NCI-H2196 treated with DMSO at 0.1 percent for 48 hours (cell line): ENCODE measurements at regions not wholly inside any gene's neighbourhood (a gene's known extent, or its start where the extent isn't known, plus 50 kb on each side); places are given as distances from the start of the nearest gene placed in this dataset.
"Not testable (repeated sequence)": the region's sequence is repeated elsewhere in the genome, so short reads cannot be mapped to it uniquely, and the experiment has no call there.

Source experiments
- DNase-seq: peaks from one replicate; lab custom pipeline; 2025; ENCODE audit not compliant: unreplicated experiment; lab: John Stamatoyannopoulos, UW

- DNase-seq = no peak
These were observed 513.9 kb upstream of the ACVR2A start for GRCh38 chr2:147330925-147331324.

- DNase-seq = no peak
These were observed 517.2 kb upstream of the ACVR2A start for GRCh38 chr2:147327613-147328012.

DNA sequence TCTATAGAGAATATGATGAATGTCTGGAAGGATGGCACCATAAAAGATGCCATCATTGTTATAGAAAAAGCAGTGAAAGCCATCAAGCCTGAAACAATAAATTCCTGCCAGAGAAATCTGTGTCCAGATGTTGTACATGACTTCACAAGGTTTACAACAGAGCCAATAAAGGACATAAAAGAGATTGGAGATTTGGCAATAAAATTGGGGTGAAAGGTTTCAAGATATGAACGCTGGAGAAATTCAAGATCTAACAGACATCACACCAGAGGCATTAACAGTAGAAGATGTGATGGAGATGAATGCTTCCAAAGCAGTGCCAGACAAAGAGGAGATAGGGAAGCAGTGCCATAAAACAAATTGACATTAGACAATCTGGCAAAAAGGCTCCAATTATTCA lies 518.8 kb upstream of the ACVR2A start:
- no peak for DNase-seq

DNA sequence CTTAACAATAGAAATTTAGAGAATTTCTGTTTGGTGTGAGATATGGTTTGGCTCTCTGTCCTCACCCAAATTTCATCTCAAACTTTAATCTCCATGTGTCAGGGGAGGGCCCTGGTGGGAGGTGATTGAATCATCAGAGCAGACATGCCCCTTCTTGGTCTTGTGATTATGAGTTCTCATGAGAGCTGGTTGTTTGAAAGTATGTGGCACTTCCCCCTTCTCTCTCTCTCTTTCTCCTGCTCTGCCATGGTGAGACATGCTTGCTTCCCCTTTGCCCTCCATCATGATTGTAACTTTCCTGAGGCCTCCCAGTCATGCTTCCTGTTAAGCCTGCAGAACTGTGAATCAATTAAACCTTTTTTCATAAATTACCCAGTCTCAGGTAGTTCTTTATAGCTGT lies 524.7 kb upstream of the ACVR2A start:
- DNase-seq = no peak

DNA sequence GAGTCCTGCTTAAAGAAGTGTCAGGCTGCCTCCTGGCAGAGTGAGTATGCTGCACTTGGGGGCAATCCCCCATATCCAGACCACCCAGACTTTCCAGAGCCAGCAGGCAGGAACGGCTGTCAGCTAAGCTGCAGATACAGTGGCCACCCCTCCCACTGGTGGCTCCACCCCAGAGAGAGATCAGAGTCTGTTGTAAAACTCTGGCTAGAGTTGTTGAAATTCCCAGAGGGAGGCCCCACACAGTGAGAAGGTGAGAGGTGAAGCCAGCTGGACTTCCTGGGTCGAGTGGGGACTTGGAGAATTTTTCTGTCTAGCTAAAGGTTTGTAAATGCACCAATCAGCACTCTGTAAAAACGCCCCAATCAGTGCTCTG lies 533.8 kb upstream of the ACVR2A start:
- no peak for DNase-seq

DNA sequence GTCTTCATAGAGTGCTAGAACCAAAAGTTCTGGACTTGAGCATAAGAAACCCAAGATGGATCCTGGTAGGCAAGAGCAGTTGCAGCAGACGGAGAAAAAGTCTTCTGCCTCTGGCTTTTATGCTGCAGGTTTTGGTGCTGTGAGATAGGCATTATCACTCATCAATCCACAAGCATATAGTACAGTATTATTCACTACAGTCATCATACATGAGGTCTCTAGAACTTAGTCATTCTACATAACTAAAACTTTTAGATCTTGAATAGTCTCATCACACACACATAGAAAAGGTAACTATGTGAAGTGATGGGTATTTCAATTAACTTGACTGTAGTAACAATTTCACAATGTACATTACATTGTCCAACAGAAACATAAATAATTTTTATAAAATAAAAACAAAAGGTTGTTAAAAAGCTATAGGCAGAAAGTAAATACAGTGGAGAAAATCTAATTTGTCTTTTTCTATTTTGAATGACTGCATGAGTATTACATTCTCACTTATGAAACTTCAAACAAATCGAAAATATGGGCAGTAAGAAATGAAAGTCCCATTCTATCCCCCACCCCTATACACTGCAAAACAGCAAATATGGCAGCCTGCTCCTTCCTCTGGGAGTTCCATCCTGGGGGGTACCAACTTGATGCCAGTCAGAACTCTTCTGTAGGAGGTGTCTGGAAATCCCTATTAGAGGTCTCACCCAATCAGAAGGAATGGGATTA lies 534.3 kb upstream of the ACVR2A start:
- no peak for DNase-seq

DNA sequence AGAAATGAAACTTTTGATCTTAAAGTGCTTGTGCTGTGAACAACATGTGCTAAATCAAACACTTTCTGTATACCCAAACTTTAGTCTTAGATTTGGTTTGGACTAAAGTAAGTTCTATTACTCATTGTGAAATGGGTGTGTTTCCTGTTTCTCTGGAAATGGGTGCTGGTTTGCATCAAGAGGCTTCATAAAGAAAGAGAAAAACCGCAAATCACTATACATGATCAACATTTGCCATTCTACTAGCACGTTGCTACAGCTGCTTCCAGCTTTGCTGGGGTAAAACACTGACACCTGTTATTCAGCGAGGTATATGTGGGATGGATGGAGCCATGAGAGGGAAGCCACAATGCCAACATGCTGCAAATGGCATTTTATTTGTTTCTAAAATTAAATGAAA lies 547.0 kb upstream of the ACVR2A start:
- DNase-seq = no peak

GRCh38 chr2:147294825-147295392 lies 549.9 kb upstream of the ACVR2A start:
- no peak for DNase-seq

GRCh38 chr2:147293991-147294824 lies 550.6 kb upstream of the ACVR2A start:
- DNase-seq = no peak

DNA sequence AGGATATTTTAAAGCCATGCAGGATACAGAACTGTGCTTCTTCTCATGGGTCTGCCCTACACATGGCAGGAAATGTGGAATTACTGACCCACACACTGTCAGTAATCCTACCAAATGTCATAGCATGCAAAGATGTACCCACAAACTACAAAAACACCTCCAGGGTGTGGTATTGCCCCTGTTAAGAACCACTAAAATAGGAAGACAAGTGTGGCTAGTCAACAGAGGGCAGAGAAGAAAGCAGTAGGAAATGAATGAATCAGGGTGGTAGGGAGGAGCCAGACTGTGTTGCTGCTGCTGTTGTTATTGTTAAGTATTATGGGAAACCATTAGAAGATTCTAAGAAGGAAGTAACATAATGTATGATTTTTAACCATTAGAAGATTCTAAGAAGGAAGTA lies 556.7 kb upstream of the ACVR2A start:
- DNase-seq = no peak

- DNase-seq = no peak
These were observed 568.9 kb upstream of the ACVR2A start for GRCh38 chr2:147275943-147276342.

- DNase-seq = no peak
These were observed 571.2 kb upstream of the ACVR2A start for GRCh38 chr2:147273628-147274027.

DNA sequence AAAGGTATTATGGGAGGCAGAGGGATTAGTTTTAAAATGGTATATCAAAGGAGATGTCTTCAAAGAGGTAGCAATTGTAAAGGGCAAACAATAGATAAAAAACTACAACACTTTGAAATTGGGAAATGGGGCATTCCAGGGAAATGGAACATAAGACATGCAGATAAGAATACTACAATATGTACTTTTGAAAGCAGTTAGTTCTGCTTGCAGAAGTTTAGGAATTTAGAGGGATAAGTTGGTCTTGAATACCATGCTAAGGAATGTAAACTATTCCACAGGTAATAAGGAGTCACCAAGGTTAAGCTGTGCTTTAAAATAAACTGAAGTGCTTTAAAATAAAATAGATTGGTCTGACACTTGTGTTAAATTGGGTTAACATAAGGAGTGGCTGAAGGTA lies 571.7 kb upstream of the ACVR2A start:
- no peak for DNase-seq

- not testable (repeated sequence) for DNase-seq
These were observed 575.2 kb upstream of the ACVR2A start for GRCh38 chr2:147269581-147269980.

DNA sequence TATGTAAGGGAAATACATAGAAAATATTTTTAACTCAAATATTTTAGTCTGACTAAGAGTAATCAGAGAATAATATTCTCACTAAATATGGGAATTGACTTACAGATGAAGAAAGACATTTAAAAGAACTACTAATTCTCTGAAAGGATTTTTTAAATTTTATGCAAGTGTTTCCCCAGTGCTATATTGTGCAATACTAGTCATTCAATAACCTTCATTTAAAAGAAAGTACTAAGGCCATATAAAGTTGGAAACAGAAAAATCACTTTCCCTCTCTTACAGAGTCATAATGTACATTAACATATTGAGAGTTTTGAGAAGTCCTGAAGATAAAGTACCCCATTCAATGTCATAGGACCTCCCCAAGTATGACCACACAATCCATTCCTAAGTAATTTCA lies 584.6 kb upstream of the ACVR2A start:
- no peak for DNase-seq

DNA sequence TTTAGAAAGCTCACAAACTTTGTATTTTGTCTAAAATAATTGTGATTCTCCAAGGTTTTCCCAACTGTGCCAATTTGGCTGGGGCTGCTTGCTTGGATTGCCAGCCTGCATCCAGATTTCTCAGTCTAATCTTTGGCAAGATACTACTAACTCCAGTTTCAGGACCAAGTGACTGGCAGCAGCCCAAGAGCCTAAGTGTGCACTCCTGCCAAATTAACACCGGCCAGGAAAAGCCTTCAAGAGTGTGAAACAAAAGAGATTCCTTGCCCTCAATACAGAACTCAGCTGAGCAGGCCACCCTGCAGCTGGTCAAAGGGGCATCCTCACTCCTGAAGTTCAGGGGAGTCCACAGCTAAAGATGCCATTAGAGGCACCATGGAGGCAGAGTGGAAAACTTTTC lies 589.0 kb upstream of the ACVR2A start:
- no peak for DNase-seq

- no peak for DNase-seq
These were observed 594.0 kb upstream of the ACVR2A start for GRCh38 chr2:147250652-147251356.

- DNase-seq = no peak
These were observed 597.1 kb upstream of the ACVR2A start for GRCh38 chr2:147247749-147248148.

- DNase-seq = no peak
These were observed 602.4 kb upstream of the ACVR2A start for GRCh38 chr2:147242445-147242844.

- no peak for DNase-seq
These were observed 608.2 kb upstream of the ACVR2A start for GRCh38 chr2:147236601-147237000.

GRCh38 chr2:147232225-147232669 lies 612.6 kb upstream of the ACVR2A start:
- DNase-seq = no peak

DNA sequence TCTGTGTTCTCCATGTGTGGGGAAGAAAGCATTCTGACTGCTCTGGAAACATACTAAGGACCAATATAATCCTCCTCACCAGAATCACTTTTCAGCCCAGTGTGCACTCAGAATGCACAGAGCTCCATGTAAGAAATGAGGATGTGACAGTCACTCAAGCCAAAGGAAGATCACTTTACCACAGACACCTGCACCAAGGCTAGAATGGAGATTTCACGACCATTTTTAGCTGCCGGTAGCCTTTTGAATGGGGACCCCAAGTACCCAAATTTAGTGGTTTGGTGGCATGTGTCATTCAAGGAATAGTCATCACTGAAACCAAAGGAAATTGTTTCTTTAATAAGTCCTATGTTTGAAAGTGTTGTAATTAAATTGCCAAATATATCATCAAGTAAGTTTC lies 613.2 kb upstream of the ACVR2A start:
- DNase-seq = no peak
